ENCODE measurements at regions not wholly inside any gene's neighbourhood (a gene's known extent, or its start where the extent isn't known, plus 50 kb on each side); places are given as distances from the start of the nearest gene placed in this dataset.

DNA sequence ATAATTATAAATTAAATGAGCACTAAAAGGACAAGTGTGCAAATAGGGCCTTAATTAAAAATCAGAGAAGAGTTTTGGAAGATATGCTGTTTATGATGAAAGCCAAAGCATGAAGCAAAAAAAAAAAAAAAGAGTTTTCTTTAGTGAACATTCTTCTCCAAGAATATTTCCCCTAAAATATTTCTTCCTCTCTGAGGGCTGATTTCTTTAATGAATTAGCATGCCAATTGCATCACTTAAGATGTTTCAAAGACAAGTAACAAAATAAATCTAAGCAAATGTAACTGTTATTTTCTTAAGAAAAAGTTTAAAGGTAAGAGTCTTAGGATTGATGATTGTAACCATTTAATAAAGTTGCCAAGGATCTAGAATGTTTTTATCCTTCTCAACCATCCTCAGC is 81.6 kb upstream of the MPDZ start:
- TF ChIP-seq, protein P1, sequence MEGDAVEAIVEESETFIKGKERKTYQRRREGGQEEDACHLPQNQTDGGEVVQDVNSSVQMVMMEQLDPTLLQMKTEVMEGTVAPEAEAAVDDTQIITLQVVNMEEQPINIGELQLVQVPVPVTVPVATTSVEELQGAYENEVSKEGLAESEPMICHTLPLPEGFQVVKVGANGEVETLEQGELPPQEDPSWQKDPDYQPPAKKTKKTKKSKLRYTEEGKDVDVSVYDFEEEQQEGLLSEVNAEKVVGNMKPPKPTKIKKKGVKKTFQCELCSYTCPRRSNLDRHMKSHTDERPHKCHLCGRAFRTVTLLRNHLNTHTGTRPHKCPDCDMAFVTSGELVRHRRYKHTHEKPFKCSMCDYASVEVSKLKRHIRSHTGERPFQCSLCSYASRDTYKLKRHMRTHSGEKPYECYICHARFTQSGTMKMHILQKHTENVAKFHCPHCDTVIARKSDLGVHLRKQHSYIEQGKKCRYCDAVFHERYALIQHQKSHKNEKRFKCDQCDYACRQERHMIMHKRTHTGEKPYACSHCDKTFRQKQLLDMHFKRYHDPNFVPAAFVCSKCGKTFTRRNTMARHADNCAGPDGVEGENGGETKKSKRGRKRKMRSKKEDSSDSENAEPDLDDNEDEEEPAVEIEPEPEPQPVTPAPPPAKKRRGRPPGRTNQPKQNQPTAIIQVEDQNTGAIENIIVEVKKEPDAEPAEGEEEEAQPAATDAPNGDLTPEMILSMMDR (IDR thresholded peaks at IDR 0.05): no peak
- TF ChIP-seq POLR2A (IDR thresholded peaks at IDR 0.05): no peak

All from Peyer's patch (tissue), 4 donors.